Mesenchymal stem cell (in vitro differentiated cells and primary cell): ENCODE measurements at regions not wholly inside any gene's neighbourhood (a gene's known extent, or its start where the extent isn't known, plus 50 kb on each side); places are given as distances from the start of the nearest gene placed in this dataset.

Source experiments
- DNase-seq: peaks from one replicate; pipeline ENCODE4 v3.0.0-alpha.2; 2013
- H2AFZ ChIP-seq: one replicate; pipeline ENCODE4 v1.6.1; 2013; ENCODE audit warnings: low read depth, mild to moderate bottlenecking, control low read depth, inconsistent platforms, low read length, moderate library complexity
- H2AK5ac ChIP-seq: 2 replicates; pipeline ENCODE4 v1.6.1; 2013; ENCODE audit warnings: low read length, moderate library complexity, mild to moderate bottlenecking, inconsistent platforms; ENCODE audit not compliant: severe bottlenecking
- H2BK120ac ChIP-seq: one replicate; pipeline ENCODE4 v1.6.1; 2013; ENCODE audit warnings: low read depth, mild to moderate bottlenecking, inconsistent platforms, low read length, moderate library complexity
- H2BK12ac ChIP-seq, 2 experiments: one replicate each; pipeline ENCODE4 v1.6.1; 2013; ENCODE audit warnings: inconsistent platforms in 2 of 2, low read length in 2 of 2, mild to moderate bottlenecking in 2 of 2, moderate library complexity in 2 of 2, control low read depth in 1 of 2
- H2BK15ac ChIP-seq: one replicate; pipeline ENCODE4 v1.6.1; 2013; ENCODE audit warnings: mild to moderate bottlenecking, low read depth, inconsistent platforms; ENCODE audit not compliant: poor library complexity, severe bottlenecking
- H2BK5ac ChIP-seq: 2 replicates; pipeline ENCODE4 v1.6.1; 2013; ENCODE audit warnings: low read depth, mild to moderate bottlenecking, low read length, control low read depth, inconsistent platforms; ENCODE audit not compliant: poor library complexity, severe bottlenecking
- H3K14ac ChIP-seq, 2 experiments: one replicate each; pipeline ENCODE4 v1.6.1; 2013; ENCODE audit warnings: inconsistent platforms in 2 of 2, low read length in 2 of 2, control low read depth in 1 of 2, mild to moderate bottlenecking in 1 of 2, moderate library complexity in 1 of 2
- H3K18ac ChIP-seq, 2 experiments: one replicate each; pipeline ENCODE4 v1.6.1; 2013; ENCODE audit warnings: inconsistent platforms in 2 of 2, low read length in 2 of 2, control low read depth in 1 of 2, low read depth in 1 of 2, mild to moderate bottlenecking in 1 of 2
- H3K23ac ChIP-seq, 2 experiments: one replicate each; pipeline ENCODE4 v1.6.1; 2013; ENCODE audit warnings: inconsistent platforms in 2 of 2, low read length in 2 of 2, mild to moderate bottlenecking in 2 of 2, moderate library complexity in 2 of 2, control low read depth in 1 of 2
- H3K27ac ChIP-seq: 2 replicates; pipeline ENCODE4 v1.5.1; 2013; ENCODE audit warnings: mild to moderate bottlenecking, moderate library complexity, low read length, control low read depth, inconsistent platforms; ENCODE audit not compliant: poor library complexity, severe bottlenecking
- H3K27me3 ChIP-seq, 2 experiments: 2 replicates each; pipeline versions ENCODE4 v1.6.1 to v1.7.0; 2013; ENCODE audit warnings: low read length in 2 of 2, mild to moderate bottlenecking in 2 of 2, moderate library complexity in 2 of 2, control low read depth in 1 of 2, inconsistent platforms in 1 of 2; ENCODE audit not compliant: control insufficient read depth in 1 of 2, insufficient read depth in 1 of 2
- H3K36me3 ChIP-seq, 2 experiments: 2 replicates each; pipeline versions ENCODE4 v1.6.1 to v1.7.0; 2013; ENCODE audit warnings: low read length in 2 of 2, control low read depth in 1 of 2, inconsistent platforms in 1 of 2, low read depth in 1 of 2, mild to moderate bottlenecking in 1 of 2; ENCODE audit not compliant: insufficient read depth in 2 of 2, control insufficient read depth in 1 of 2
- H3K4ac ChIP-seq, 2 experiments: one replicate each; pipeline ENCODE4 v1.6.1; 2013; ENCODE audit warnings: inconsistent platforms in 2 of 2, low read length in 2 of 2, mild to moderate bottlenecking in 2 of 2, moderate library complexity in 2 of 2, control low read depth in 1 of 2, low read depth in 1 of 2
- H3K4me1 ChIP-seq: 2 replicates; pipeline ENCODE4 v1.6.1; 2013; ENCODE audit warnings: low read depth, low read length, control low read depth; ENCODE audit not compliant: control insufficient read depth, insufficient read depth
- H3K4me2 ChIP-seq: 2 replicates; pipeline ENCODE4 v1.6.1; 2013; ENCODE audit warnings: low read length, mild to moderate bottlenecking, inconsistent platforms; ENCODE audit not compliant: poor library complexity, severe bottlenecking
- H3K4me3 ChIP-seq, 2 experiments: 2 replicates each; pipeline versions ENCODE4 v1.5.1 to v1.7.0; 2013; ENCODE audit warnings: low read length in 2 of 2, mild to moderate bottlenecking in 2 of 2, control low read depth in 1 of 2, low read depth in 1 of 2; ENCODE audit not compliant: insufficient read depth in 1 of 2
- H3K79me1 ChIP-seq: replicated peaks from 2 replicates; pipeline ENCODE4 v1.6.1; 2013; ENCODE audit warnings: mild to moderate bottlenecking, control low read depth, low read length, inconsistent platforms; ENCODE audit not compliant: poor library complexity, severe bottlenecking
- H3K9ac ChIP-seq: 2 replicates; pipeline ENCODE4 v1.7.0; 2013; ENCODE audit warnings: mild to moderate bottlenecking, low read length, moderate library complexity
- H3K9me3 ChIP-seq: 2 replicates; pipeline ENCODE4 v1.7.0; 2013; ENCODE audit warnings: mild to moderate bottlenecking, low read length; ENCODE audit not compliant: control insufficient read depth
- H4K8ac ChIP-seq: one replicate; pipeline ENCODE4 v1.6.1; 2013; ENCODE audit warnings: inconsistent platforms, mild to moderate bottlenecking, low read length, moderate library complexity
- H4K91ac ChIP-seq: one replicate; pipeline ENCODE4 v1.6.1; 2013; ENCODE audit warnings: mild to moderate bottlenecking, low read length, inconsistent platforms
- WGBS: methylation state at CpG from one replicate; pipeline ENCODE4 v1.1.7; 2013; ENCODE audit warnings: mixed read lengths; 5-methylcytosine and 5-hydroxymethylcytosine counted together

GRCh38 chr3:86451749-86452148 is 539.2 kb downstream of the VGLL3 start:
- Histone ChIP-seq H3K27me3 (no peaks in the 10 kb centered on the region), H3K4ac (no peak overlapping the region), H3K9ac (no peak overlapping the region), H3K27ac (no peak overlapping the region), H2BK12ac (no peak overlapping the region), H4K91ac (no peak overlapping the region), H3K23ac (no peak overlapping the region), H2BK120ac (no peak overlapping the region), H3K4me1 (no peaks in the 10 kb centered on the region), H2BK15ac (no peak overlapping the region), H2AK5ac (no peak overlapping the region), H3K79me1 (no peaks in the 10 kb centered on the region), H4K8ac (no peak overlapping the region), H3K4me3 (no peak overlapping the region), H3K18ac (no peak overlapping the region), H2AFZ (no peak overlapping the region), H3K36me3 (no peaks in the 10 kb centered on the region), H3K4me2 (no peak overlapping the region), H3K14ac (no peak overlapping the region), H3K9me3 (no peaks in the 10 kb centered on the region), H2BK5ac (no peak overlapping the region)
- WGBS, result 78% methylated on average over 3 of the region's 3 CpGs
- DNase-seq, result no peak

- Histone ChIP-seq H2AK5ac (no peak overlapping the region), H2BK15ac (no peak overlapping the region), H2BK12ac (no peak overlapping the region), H3K27me3 (no peaks in the 10 kb centered on the region), H3K4me2 (no peak overlapping the region), H3K79me1 (no peaks in the 10 kb centered on the region), H3K23ac (no peak overlapping the region), H3K4ac (no peak overlapping the region), H2BK5ac (no peak overlapping the region), H3K18ac (no peak overlapping the region), H3K4me1 (no peaks in the 10 kb centered on the region), H2AFZ (no peak overlapping the region), H3K14ac (no peak overlapping the region), H3K9ac (no peak overlapping the region), H2BK120ac (no peak overlapping the region), H3K4me3 (no peak overlapping the region), H3K27ac (no peak overlapping the region), H4K8ac (no peak overlapping the region), H4K91ac (no peak overlapping the region), H3K9me3 (no peaks in the 10 kb centered on the region), H3K36me3 (no peaks in the 10 kb centered on the region)
- DNase-seq, result no peak
- 75% methylated on average over 2 of the region's 3 CpGs for WGBS
These were observed 552.4 kb downstream of the VGLL3 start for GRCh38 chr3:86438544-86438943.

GRCh38 chr3:86427343-86427742 is 563.6 kb downstream of the VGLL3 start:
- Histone ChIP-seq H3K14ac (no peak overlapping the region), H3K9me3 (no peaks in the 10 kb centered on the region), H2BK120ac (no peak overlapping the region)

GRCh38 chr3:86420990-86421739 is 569.8 kb downstream of the VGLL3 start:
- no peak overlapping the region for H3K27ac ChIP-seq
- no peaks in the 10 kb centered on the region for H3K79me1 ChIP-seq
- H3K18ac ChIP-seq, result no peak overlapping the region
- H2BK15ac ChIP-seq, result no peak overlapping the region
- no peak overlapping the region for H2AFZ ChIP-seq
- WGBS, result 67% methylated on average over 22 of the region's 24 CpGs
- H3K36me3 ChIP-seq, result no peaks in the 10 kb centered on the region
- H3K4me2 ChIP-seq, result no peak overlapping the region
- no peak overlapping the region for H3K4me3 ChIP-seq
- no peak overlapping the region for H4K8ac ChIP-seq
- no peaks in the 10 kb centered on the region for H3K9me3 ChIP-seq
- no peaks in the 10 kb centered on the region for H3K4me1 ChIP-seq
- H3K23ac ChIP-seq, result no peak overlapping the region
- no peak overlapping the region for H3K4ac ChIP-seq
- no peak overlapping the region for H2BK12ac ChIP-seq
- no peak overlapping the region for H2AK5ac ChIP-seq
- H3K14ac ChIP-seq, result no peak overlapping the region
- H2BK120ac ChIP-seq, result no peak overlapping the region
- no peak overlapping the region for H2BK5ac ChIP-seq
- H3K9ac ChIP-seq, result no peak overlapping the region
- no peak overlapping the region for H4K91ac ChIP-seq
- no peak for DNase-seq
- H3K27me3 ChIP-seq, result no peaks in the 10 kb centered on the region

More at GRCh38 chr3:86427343-86427742, 563.6 kb downstream of the VGLL3 start:
- no peak overlapping the region for H2AK5ac ChIP-seq
- H2BK12ac ChIP-seq, result no peak overlapping the region
- no peak overlapping the region for H2BK15ac ChIP-seq
- H2BK5ac ChIP-seq, result no peak overlapping the region
- DNase-seq, result no peak
- H2AFZ ChIP-seq, result no peak overlapping the region
- WGBS, result 65% methylated on average over 2 of the region's 2 CpGs
- H3K18ac ChIP-seq, result no peak overlapping the region
- no peak overlapping the region for H3K23ac ChIP-seq
- H3K27me3 ChIP-seq, result no peaks in the 10 kb centered on the region
- H3K9ac ChIP-seq, result no peak overlapping the region
- H4K8ac ChIP-seq, result no peak overlapping the region
- H4K91ac ChIP-seq, result no peak overlapping the region
- H3K27ac ChIP-seq, result no peak overlapping the region
- no peaks in the 10 kb centered on the region for H3K36me3 ChIP-seq
- no peaks in the 10 kb centered on the region for H3K79me1 ChIP-seq
- H3K4me3 ChIP-seq, result no peak overlapping the region
- no peaks in the 10 kb centered on the region for H3K4me1 ChIP-seq
- no peak overlapping the region for H3K4me2 ChIP-seq
- no peak overlapping the region for H3K4ac ChIP-seq
